Stimulated activated effector memory CD8-positive, alpha-beta T cell treated with anti-CD3 and anti-CD28 coated beads, Interleukin-12 subunit alpha, Interleukin-12 subunit beta, amount 100 ng/mL, for 72 hours (primary cell): ENCODE measurements at regions not wholly inside any gene's neighbourhood (a gene's known extent, or its start where the extent isn't known, plus 50 kb on each side); places are given as distances from the start of the nearest gene placed in this dataset.

ENCODE experiments used
- ATAC-seq: fragments of 150-1000 bp; cut with Tn5 transposase; 2 replicates; pipeline ENCODE4 v1.10.0; 2021
- DNase-seq, 2 donors: peaks; one replicate each; pipeline ENCODE4 v3.0.0; 2021 to 2022; ENCODE audit warnings: low spot score in 2 of 2
- H3K27ac Mint-ChIP-seq: one replicate; pipeline ENCODE4 v1.8.0; 2022; ENCODE audit warnings: mild to moderate bottlenecking, mixed read lengths
- H3K36me3 Mint-ChIP-seq: one replicate; pipeline ENCODE4 v1.8.0; 2022; ENCODE audit warnings: mild to moderate bottlenecking, mixed read lengths
- H3K4me1 Mint-ChIP-seq: one replicate; pipeline ENCODE4 v1.8.0; 2022; ENCODE audit warnings: mixed read lengths
- H3K4me3 Mint-ChIP-seq: one replicate; pipeline ENCODE4 v1.8.0; 2022; ENCODE audit warnings: mild to moderate bottlenecking, mixed read lengths
- H3K9me3 Mint-ChIP-seq: one replicate; pipeline ENCODE4 v1.8.0; 2022; ENCODE audit warnings: mixed read lengths

DNA sequence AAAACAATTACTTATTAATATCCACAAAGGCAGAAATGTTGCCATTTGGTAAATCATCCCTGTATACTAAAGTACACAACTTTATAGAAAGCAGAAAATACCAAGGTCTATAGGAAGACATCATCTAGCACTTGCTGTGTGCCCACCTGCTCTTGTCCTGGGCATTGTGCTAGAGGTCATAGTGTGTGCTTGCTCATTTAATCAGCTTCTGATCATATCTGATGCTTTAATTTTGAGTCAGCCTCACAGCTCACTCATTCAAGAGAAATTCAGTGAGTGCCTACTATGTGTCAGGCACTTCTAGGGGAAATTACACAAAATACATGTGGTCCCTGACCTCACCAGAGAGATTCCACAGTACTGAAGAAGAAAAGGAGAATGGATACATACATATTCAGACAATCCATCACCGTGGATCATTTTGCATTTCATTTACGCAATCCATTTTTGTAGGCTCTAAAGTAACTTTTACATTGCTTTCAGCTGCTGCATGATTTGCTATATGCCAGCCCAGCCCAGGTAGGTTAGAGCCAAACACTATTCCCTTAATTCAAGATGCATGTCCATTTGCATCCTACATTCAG lies 167.9 kb upstream of the MCHR2 start:
- no peak for DNase-seq
- H3K4me1 Mint-ChIP-seq = no peaks in the 10 kb centered on the region
- H3K9me3 Mint-ChIP-seq = peaks cover 2% of the 10 kb centered on the region
- peak; percentile 71 for ATAC-seq
- no peaks in the 10 kb centered on the region for H3K36me3 Mint-ChIP-seq
- no peak overlapping the region for H3K4me3 Mint-ChIP-seq
- no peak overlapping the region for H3K27ac Mint-ChIP-seq

DNA sequence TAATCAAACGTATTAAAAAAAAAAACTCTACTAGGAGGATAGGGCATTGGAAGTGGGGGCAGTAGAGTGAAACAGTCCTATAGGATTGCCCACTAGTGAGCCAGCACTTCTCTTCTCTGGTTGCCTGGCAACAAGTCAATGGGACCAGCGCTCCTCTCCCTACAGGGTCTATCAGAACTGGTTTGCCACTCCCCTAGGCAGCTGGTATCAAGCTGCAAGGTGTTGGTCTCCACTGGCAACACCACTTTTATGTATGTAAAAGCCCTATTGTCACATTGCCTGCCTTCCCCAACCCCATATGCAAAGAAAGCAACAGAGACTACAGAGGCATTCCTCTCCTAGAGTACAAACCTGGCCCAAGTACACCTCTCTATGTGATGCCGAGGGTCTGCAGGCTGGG lies 166.9 kb upstream of the MCHR2 start:
- ATAC-seq (peak; percentile 36), DNase-seq (no peak)
- Mint-ChIP-seq H3K4me1 (no peaks in the 10 kb centered on the region), H3K27ac (no peak overlapping the region), H3K4me3 (no peak overlapping the region), H3K9me3 (peaks cover 2% of the 10 kb centered on the region), H3K36me3 (no peaks in the 10 kb centered on the region)

DNA sequence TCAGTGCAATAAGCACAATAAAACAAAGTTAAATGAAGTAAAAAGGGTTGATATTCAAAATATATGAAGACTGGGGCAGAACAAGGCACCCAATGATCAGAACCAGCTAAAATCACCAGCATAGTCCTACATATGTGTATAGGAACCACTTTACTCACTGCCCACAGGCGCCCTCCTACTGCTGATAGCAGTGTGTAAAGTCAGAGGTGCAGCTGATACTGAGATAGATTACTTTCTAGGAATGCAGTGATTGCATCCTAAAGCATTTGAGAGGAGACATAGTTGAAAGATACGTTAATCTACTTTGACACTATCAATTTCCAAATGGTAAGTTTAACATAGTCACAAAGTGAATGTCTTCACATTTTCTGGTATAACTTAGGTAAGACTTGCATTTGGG lies 161.1 kb upstream of the MCHR2 start:
- no peaks in the 10 kb centered on the region for H3K36me3 Mint-ChIP-seq
- H3K9me3 Mint-ChIP-seq = peaks cover 2% of the 10 kb centered on the region
- H3K27ac Mint-ChIP-seq = no peak overlapping the region
- no peak for ATAC-seq
- H3K4me1 Mint-ChIP-seq = no peaks in the 10 kb centered on the region
- no peak for DNase-seq
- no peak overlapping the region for H3K4me3 Mint-ChIP-seq

DNA sequence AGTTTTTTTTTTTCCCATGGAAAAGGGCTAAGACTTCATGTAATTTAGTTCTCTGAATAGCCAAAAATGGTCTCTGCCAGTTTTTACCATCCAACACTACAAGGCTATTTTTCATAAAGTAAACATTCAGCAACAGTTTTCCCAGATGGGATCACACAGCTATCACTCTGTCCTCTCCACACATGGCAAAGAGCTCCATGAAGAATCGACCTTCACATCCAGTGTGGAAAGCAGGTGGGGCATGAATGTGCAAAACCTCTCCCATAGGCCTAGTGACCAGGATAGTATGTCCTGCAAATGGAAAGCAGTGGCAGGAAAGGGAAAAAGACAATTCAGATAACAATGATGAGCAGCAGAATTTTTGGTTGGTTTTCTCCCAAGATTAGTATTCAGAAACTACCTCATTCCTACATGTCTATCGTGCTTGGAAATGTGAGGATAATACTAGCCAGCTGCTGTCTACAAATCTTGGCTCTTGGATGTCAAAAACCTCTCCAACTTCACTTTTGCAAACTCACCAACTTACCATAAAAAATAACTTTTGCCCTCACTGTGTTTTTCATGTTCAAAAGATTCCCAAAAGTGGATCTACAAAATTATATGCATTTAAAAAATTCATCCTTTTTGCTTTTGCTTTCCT lies 159.7 kb upstream of the MCHR2 start:
- DNase-seq (no peak), ATAC-seq (no peak)
- no peaks in the 10 kb centered on the region for H3K36me3 Mint-ChIP-seq
- no peaks in the 10 kb centered on the region for H3K4me1 Mint-ChIP-seq
- H3K4me3 Mint-ChIP-seq = no peak overlapping the region
- no peak overlapping the region for H3K27ac Mint-ChIP-seq
- peaks cover 2% of the 10 kb centered on the region for H3K9me3 Mint-ChIP-seq

DNA sequence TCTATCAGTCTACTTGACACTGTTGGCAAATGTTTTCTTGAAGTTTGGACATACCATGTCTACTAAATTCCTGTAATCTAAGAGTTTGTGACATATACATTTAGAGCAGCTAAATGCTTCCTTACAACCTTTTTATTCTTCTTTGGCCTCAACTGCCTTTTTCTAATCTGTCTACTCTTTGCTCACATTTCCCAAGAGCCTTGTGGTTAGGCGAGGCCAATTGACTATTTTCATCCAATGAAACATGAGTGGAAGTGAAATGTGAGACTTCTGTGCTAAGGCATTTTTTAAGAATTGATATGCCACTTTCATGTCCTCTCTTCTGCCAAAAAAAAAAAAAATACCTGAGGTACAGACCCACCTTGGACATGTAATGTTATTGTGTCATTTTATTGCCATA lies 158.2 kb upstream of the MCHR2 start:
- Mint-ChIP-seq H3K4me3 (no peak overlapping the region), H3K4me1 (no peaks in the 10 kb centered on the region), H3K36me3 (no peaks in the 10 kb centered on the region), H3K9me3 (peaks cover 2% of the 10 kb centered on the region), H3K27ac (no peak overlapping the region)
- DNase-seq = no peak
- no peak for ATAC-seq

DNA sequence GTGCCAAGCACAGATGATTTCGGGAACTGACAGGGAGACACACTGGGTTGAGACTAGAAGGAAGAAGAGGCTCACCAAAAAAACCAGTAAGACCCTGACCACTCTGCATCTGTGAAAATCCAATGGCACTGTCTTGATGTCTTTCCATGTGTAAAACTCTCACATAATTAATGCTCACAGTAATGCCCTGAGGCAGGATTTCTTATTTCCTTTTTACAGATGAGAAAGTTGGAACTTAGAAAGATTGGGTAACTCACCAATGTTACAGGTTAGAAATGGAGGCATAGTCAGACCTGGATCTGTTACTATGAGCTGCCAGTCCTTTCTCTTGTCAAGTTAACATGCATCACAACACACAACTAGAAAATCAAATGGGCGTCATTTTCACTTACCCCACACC lies 151.0 kb upstream of the MCHR2 start:
- no peak overlapping the region for H3K27ac Mint-ChIP-seq
- ATAC-seq = no peak

DNA sequence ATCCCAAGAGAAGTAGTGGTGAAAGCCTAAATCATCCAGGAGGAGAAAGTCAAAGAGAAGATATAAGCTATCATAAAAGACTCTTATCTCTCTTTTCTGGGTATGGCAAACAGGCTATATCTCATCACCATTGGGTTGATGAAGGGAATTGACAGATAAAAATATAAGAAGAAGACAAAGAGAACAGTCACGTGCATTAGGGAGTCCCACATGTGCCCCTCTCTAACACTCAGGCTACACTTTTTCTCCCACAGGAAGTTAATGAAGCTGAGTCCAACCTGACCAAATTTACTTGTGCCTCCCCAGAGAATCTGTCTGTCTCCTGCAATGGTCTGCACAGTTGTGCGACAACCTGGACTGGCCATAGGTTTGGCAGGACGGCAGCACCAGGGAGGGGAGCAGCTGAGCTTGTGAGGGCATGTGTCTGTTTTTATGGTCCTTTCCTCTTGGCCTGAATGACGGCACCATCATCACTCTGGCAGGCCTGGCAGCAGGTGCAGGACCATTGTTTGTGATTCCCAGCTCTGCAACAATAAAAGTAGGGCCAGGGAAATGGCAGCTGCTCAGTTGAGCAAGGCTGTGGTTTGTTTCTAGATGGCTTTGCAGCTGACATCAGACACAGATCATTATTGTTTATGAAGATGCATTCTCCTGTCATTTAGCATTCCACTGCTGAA lies 144.5 kb upstream of the MCHR2 start:
- no peak overlapping the region for H3K27ac Mint-ChIP-seq
- no peaks in the 10 kb centered on the region for H3K9me3 Mint-ChIP-seq
- H3K36me3 Mint-ChIP-seq = no peaks in the 10 kb centered on the region
- DNase-seq = no peak
- H3K4me3 Mint-ChIP-seq = no peak overlapping the region
- no peaks in the 10 kb centered on the region for H3K4me1 Mint-ChIP-seq
- no peak for ATAC-seq

More for the DNA sequence above, 151.0 kb upstream of the MCHR2 start:
- DNase-seq = no peak
- Mint-ChIP-seq H3K9me3 (no peaks in the 10 kb centered on the region), H3K36me3 (no peaks in the 10 kb centered on the region), H3K4me1 (no peaks in the 10 kb centered on the region), H3K4me3 (no peak overlapping the region)

DNA sequence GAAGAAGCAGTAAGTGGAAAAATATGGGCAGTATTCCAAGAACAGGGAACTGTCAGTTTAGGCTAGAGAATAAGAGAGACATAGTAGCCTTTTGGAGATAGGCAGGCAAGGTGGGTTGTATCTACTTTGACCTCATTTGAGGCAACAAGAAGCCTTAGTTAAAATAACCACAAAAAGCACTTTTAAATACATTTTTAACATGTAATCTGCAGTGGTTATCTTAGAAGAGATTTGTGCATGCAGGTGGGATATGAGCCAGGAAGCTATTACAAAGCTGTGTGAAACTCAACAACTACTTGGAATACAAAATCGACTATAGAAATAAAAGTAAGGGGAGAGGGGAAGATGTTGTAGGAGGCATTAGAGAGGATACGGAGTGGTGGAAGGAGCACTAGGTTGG lies 143.7 kb upstream of the MCHR2 start:
- no peak for ATAC-seq
- DNase-seq = no peak
- Mint-ChIP-seq H3K4me1 (no peaks in the 10 kb centered on the region), H3K9me3 (no peaks in the 10 kb centered on the region), H3K36me3 (no peaks in the 10 kb centered on the region), H3K4me3 (no peak overlapping the region), H3K27ac (no peak overlapping the region)

DNA sequence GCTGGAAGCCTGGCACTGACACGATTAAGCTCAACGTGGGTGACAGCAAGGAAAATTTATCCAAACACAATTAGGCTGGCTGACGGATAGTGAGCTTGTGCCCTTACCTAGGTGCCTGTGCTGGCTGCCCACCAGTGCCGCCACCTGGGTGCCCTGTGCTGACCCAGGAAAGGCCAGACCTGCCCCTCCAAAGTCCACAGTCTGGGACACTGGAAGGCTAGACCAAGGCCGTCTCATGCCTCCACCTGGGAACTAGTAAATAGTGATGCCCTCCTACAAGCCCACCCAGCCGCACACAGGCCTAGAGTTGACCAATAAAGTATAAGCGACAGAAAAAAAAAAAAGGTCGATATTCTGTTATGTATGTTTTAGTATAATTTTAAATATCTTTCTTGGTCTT lies 142.6 kb upstream of the MCHR2 start:
- ATAC-seq (no peak), DNase-seq (no peak)
- H3K36me3 Mint-ChIP-seq = no peaks in the 10 kb centered on the region
- no peaks in the 10 kb centered on the region for H3K4me1 Mint-ChIP-seq
- no peak overlapping the region for H3K4me3 Mint-ChIP-seq
- peaks cover 2% of the 10 kb centered on the region for H3K9me3 Mint-ChIP-seq
- no peak overlapping the region for H3K27ac Mint-ChIP-seq

DNA sequence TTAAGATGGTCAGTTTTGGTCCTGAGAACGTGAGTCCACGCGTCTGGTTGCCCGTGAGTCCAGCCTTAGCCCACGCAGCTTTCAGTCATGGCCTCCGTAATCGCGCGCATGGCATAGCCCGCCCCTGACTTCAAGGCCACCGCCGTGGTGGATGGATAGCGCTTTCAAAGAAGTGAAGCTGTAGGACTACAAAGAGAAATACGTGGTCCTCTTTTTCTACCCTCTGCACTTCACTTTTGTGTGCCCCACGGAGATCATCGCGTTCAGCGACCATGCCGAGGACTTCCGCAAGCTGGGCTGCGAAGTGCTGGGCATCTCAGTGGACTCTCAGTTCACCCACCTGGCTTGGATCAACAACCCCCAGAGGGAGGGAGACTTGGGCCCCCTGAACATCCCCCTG lies 142.0 kb upstream of the MCHR2 start:
- no peaks in the 10 kb centered on the region for H3K4me1 Mint-ChIP-seq
- DNase-seq (no peak), ATAC-seq (no peak)
- no peak overlapping the region for H3K27ac Mint-ChIP-seq
- no peak overlapping the region for H3K4me3 Mint-ChIP-seq
- peaks cover 8% of the 10 kb centered on the region for H3K9me3 Mint-ChIP-seq
- H3K36me3 Mint-ChIP-seq = no peaks in the 10 kb centered on the region

DNA sequence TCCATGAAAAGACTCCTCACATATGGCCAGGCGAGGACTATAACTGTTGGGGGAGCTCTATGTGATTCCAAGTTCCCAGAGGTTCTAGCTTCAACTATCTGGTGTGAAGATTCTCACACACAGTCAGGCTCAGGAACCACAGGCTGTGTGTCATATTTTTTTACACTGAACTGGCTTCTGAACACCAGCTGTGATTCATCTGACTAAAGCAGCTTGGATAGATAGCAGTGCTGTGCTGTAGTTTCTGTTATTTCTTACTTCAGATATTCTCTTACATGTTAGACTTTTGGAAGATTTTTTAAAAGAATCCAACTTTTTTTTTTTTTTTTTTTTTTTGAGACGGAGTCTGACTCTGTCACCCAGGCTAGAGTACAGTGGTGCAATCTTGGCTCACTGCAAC lies 140.7 kb upstream of the MCHR2 start:
- H3K36me3 Mint-ChIP-seq = no peaks in the 10 kb centered on the region
- H3K4me3 Mint-ChIP-seq = no peak overlapping the region
- DNase-seq (no peak), ATAC-seq (peak; percentile 70)
- no peak overlapping the region for H3K27ac Mint-ChIP-seq
- H3K9me3 Mint-ChIP-seq = peaks cover 12% of the 10 kb centered on the region
- no peaks in the 10 kb centered on the region for H3K4me1 Mint-ChIP-seq

DNA sequence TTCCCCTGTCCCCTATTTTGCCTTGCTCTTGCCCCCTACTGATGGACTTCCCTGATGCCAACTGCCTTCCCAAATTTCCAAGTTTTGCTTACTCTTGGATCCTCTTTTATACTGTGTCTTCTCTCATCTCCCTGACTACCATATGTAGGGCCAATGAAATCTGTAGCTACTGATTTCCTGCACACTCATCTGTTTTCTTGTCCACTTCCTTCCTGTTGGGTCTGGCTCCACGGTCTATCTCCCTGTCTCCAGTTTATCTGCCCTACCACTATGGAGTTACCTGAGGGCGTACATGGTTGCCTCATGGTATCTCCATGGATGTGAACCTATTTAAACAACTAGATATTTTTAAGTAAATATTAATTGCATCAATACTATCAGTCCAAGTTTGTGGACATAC lies 140.3 kb upstream of the MCHR2 start:
- Mint-ChIP-seq H3K36me3 (no peaks in the 10 kb centered on the region), H3K4me3 (no peak overlapping the region), H3K4me1 (no peaks in the 10 kb centered on the region), H3K9me3 (peaks cover 12% of the 10 kb centered on the region), H3K27ac (no peak overlapping the region)
- ATAC-seq = no peak
- no peak for DNase-seq

DNA sequence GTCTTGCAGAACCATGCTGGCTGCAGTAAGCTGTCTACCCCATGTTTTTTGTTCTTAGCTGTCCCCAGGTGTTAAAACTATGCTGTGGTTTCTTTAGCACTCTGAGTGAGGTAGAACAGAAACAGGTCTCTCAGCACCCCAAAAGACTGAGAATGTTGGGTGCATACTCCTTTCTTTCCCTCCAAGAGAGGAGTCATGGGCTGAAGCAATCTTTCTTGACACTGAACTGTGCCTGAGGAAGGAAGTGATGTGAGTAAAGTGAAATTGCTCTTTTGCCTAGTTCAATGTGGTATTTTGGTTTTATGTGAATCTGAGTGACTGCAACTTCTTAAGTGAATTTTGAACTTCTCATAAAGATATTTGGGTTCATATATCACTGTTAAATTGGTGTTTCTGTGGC lies 138.0 kb upstream of the MCHR2 start:
- Mint-ChIP-seq H3K4me3 (no peak overlapping the region), H3K27ac (no peak overlapping the region), H3K9me3 (peaks cover 12% of the 10 kb centered on the region), H3K36me3 (no peaks in the 10 kb centered on the region), H3K4me1 (no peaks in the 10 kb centered on the region)
- DNase-seq = no peak
- ATAC-seq = no peak

DNA sequence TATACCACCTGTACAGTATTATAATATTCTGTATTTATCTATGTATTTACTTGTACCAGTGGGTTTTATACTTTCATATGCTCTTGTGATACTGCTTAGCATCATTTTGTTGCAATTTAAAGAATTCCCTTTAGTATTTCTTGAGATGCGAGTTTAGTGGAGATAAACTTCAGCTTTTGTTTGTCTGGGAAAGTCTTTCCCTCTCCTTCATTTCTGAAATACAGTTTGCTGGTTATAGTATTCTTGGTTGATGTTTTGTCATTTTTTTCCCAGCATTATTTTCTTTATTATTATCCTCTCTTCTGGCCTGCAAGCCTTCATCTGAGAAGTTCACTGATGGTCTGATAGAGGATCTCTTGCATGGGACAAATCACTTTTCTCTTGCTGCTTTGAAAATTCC lies 136.6 kb upstream of the MCHR2 start:
- H3K4me1 Mint-ChIP-seq = no peaks in the 10 kb centered on the region

DNA sequence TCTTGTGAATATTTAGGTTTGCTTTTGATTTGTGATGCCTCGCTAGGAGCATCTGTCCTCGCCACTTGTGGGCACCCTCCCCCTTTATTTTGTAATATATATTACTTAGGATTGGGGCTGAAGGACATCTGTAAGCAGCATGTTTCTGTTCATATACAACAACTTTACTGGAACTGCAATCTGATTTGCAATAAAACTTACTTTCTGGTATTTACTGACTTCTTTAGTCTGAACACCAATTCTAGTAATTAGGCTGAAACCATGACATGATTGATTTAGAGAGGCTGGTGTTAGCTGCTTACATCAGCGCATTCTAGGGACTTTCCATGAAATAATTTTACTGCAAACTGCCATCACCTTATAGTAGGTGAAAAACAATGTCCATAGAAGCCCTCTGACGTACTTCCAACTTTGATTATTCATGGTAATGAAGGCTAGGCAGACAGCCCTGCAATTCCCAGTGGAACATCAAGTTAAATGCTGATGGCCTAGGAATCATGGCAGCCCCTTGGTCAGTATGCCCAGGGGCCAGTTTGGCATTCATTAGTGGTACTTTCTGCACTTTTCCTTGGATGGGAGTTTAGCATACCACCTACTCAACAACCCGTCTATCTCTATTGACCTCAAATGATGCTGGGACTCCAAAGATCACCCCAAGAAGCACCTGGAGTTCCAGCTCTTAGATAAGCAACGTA lies 132.9 kb upstream of the MCHR2 start:
- no peak overlapping the region for H3K4me3 Mint-ChIP-seq
- peak; percentile 85 for ATAC-seq

More for the DNA sequence above, 136.6 kb upstream of the MCHR2 start:
- Mint-ChIP-seq H3K4me3 (no peak overlapping the region), H3K27ac (no peak overlapping the region), H3K9me3 (peaks cover 12% of the 10 kb centered on the region), H3K36me3 (no peaks in the 10 kb centered on the region)
- DNase-seq = no peak
- ATAC-seq = no peak

More for the DNA sequence above, 132.9 kb upstream of the MCHR2 start:
- peak overlapping the region; percentile 74 for H3K27ac Mint-ChIP-seq
- H3K4me1 Mint-ChIP-seq = no peaks in the 10 kb centered on the region
- DNase-seq = peak in 1 of 2 donors; percentile 59
- no peaks in the 10 kb centered on the region for H3K36me3 Mint-ChIP-seq
- peaks cover 12% of the 10 kb centered on the region for H3K9me3 Mint-ChIP-seq
